HG02759 (cell line): ENCODE measurements at regions not wholly inside any gene's neighbourhood (a gene's known extent, or its start where the extent isn't known, plus 50 kb on each side); places are given as distances from the start of the nearest gene placed in this dataset.

ENCODE experiments used
- ATAC-seq: cut with Tn5 transposase; IDR thresholded peaks from one replicate; pipeline ENCODE4 v1.9.1; 2021; ENCODE audit warnings: mild to moderate bottlenecking, moderate library complexity; ENCODE audit not compliant: unreplicated experiment

- ATAC-seq: no peak
Observed at GRCh38 chr6:141688916-141689315, 443.8 kb upstream of the GJE1 start.

GRCh38 chr6:141685416-141685815 is 447.3 kb upstream of the GJE1 start:
- no peak for ATAC-seq

DNA sequence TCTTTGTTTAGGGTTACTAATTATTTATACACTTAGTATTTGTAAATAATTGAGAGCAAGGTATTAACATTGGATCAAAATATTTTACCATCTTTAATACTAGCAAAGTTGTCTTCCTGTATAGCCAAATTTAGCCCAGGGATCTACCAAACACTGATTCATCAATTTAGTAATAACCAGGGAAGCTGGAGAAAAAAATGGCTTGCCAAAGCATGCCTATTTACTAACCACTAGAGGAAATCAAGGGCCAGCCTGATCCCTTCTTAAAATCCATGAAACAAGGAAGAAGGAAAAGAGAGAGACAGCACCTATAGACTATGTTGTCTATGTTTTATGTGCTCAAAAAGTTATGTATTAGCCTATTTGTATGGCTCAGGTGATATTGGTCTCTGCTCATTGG is 450.3 kb upstream of the GJE1 start:
- no peak for ATAC-seq

- ATAC-seq: peak; percentile 77
Observed at GRCh38 chr6:141677598-141678211, 455.0 kb upstream of the GJE1 start.

DNA sequence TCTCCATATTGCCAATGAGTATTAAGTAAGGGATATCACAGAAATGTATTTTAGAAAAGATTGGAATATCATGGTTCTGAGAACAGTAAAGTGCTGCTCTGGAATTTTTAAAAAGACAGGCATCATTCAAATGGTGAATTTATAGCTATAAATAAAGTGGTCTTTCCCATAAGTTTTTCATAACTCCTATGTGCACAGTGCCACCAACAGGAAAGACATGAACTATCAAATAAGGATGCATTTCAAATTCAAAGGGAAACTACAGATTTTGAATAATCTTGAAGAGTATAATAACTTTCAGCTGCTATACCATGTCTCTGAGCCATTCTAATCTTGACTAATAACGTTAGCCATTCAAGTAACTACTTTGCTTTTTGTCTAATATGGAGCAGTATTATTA is 456.8 kb upstream of the GJE1 start:
- ATAC-seq: no peak

GRCh38 chr6:141669141-141669540 is 463.6 kb upstream of the GJE1 start:
- ATAC-seq: no peak

DNA sequence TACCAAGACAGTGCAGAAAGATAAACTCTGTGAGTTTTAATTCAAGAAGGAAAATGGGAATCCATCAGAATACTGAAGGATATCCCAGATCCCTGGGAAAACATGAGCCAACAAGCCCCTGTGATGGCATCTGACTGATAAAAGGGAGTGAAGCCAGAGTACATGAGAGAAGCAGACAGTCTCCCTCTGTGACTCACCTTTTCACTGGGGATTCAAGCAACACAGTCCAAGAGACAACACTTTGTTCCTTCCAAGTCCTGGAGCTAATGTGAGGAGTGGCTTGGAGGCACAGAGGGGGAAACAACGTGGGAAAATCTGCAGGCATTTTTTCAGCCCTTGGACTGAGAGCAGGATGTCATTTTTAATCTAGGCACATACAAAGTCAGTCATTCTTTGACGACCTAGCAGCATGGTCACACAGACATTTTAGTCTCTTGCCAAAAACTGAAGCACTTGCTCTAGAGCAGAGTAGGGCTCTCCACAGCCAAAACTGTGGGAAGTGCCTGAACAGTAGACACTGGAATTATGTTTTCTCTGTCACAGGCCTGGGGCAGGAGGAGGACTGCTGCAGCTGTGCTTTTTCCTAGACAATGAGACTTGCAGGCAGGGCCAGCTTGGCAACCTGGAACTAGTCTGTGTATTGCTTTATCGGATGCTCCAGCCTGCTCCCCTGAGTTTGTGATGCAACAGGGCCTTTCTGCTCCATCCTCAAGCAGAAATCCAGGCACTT is 465.0 kb upstream of the GJE1 start:
- no peak for ATAC-seq

DNA sequence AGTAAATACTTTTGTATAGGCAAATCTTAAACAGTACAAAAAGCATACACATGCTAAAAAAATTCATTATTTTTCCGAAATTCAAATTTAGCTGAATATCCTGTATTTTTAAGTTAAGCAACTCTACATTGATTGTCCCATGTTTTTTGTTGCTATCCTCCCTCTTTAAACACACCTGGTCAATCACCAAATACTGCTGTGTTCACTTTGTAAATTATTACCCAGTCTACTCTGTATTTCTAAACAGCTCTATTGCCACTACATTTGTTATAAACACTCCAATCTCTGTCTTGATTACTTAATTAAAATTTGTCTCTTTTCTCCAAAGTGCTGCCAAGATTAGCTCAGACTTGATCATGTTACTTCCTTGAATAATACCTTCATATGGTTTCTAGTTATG is 466.5 kb upstream of the GJE1 start:
- ATAC-seq: no peak

DNA sequence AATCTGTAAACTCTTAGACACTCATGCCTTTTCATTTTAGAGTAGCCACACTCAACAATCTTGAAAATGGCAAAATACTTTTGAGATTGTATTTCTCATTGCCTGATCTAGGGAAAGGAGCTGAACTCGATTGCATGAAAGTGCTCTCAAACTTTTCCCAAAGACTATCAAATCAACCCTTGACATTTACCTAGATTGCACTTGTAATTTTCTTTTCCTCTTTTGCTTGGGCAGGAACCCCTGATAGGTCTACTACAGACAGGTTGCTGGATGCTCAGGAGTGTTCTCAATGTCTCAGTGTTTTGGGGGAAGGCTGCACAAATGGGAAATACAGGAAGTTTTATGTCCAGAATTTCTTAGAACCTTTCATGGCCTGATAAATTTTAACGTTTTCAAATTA is 468.0 kb upstream of the GJE1 start:
- ATAC-seq: no peak

DNA sequence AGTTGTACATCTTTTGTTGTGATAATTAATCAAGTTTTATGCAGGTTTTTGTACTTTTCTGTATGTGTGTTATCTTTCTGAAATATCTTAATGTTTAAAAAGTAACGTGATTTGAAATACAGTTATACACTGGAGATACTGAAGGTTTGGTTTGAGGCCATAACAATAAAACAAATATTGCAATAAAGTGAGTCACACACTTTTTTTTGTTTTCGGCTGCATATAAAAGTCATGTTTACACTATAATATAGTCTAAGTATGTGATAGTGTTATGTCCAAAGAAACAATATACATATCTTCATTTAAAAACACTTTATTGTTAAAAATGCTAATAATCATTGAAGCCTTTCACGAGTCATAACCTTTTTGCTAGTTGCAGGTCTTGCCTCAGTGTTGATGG is 473.1 kb upstream of the GJE1 start:
- no peak for ATAC-seq

DNA sequence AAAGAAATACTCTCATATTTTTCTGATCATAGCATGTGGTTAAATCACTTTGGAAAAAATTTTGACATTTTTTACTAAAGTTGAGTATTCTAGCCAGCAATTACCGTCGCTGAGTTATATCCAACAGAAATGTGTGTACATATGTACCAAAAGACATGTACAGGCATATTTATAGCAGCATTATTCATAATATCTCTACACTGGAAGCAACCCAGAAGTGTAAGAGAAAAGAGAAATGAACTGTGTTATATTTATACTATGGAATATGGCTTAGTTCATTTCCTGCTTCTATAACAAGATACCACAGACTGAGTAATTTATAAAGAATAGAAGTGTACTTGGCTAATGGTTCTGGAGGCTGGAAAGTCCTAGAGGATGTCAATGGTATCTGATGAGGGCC is 474.0 kb upstream of the GJE1 start:
- ATAC-seq: no peak

DNA sequence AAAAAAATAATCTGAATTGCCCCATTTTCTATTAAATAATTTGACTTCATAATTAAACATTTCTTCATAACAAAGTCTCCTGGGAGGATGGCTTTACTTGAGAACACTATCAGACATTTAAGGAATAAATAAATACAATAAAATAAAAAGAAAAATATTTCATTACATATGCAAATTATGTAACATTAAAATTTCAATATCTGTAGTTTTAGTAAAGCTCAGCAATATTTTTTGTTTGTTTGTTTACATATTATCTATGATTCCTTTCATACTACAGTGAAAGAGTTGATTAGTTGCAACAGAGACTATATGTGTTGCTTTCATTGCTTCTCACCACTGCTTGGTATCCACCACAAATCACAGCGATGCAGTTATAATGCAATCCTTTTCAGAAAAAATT is 474.9 kb upstream of the GJE1 start:
- no peak for ATAC-seq

DNA sequence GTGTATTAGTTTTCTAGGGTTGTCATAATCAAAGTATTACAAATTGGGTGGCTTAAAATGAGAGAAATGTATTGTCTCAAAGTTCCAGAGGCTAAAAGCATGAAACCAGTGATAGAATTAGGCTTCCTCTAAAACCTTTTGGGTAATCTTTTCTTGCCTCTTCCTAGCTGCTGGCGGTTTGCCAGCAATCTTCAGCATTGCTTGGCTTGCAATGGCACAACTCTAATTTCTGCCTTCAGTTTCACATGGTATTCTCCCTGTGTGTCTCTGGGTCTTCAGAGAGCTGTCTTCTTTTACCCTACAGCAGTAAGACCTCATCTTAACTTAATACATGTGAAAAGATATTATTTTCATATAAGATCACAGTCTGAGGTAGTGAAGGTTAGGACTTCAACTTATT is 479.1 kb upstream of the GJE1 start:
- no peak for ATAC-seq

GRCh38 chr6:141641951-141642350 is 490.8 kb upstream of the GJE1 start:
- no peak for ATAC-seq

- ATAC-seq: no peak
Observed at GRCh38 chr6:141641406-141641805, 491.3 kb upstream of the GJE1 start.

DNA sequence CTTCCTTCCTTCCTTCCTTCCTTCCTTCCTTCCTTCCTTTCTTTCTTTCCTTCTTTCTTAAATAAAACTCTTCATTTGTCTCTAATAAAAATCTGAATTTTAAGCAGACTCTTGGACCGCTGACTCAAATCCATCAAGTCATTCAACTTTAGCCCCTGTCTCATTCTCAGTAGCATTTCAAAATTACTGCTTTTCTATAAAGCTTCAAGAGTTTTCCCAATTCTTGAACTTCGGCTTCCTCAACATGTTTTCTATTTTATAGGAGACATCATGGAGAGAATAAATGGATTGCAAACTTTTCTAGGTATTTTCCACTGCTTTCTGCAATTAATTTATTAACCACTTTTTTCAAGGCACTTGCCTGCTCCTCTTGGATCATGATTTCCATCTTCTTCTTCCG is 497.1 kb upstream of the GJE1 start:
- ATAC-seq: no peak

DNA sequence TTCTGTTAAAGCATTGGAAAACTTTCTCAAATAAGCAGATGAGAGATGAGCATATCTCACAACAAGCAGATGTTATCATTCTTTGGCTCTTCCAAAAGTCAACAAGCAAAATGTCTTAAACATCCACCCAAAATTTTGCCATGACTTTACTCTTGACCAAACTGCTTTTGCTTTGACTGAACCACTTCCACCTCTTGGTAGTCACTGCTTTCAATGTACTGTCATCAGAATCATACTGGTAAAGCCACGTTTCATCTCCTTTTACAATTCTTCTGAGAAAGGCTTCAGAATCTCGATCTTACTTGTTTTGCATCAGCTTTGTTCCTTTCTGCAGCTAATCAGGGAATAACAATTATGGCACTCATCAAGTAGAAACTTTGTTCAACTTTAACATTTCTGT is 498.5 kb upstream of the GJE1 start:
- ATAC-seq: no peak

GRCh38 chr6:141624301-141624700 is 508.4 kb upstream of the GJE1 start:
- no peak for ATAC-seq

DNA sequence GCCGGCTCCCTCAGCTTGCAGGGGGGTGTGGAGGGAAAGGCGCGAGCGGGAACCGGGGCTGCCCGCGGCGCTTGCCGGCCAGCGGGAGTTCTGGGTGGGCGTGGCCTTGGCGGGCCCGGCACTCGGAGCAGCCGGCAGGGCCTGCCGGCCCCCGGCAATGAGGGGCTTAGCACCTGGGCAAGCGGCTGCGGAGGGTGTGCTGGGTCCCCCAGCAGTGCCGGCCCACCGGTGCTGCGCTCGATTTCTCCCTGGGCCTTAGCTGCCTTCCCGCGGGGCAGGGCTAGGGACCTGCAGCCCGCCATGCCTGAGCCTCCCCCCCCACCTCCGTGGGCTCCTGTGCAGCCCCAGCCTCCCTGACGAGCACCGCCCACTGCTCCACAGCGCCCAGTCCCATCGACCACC is 514.5 kb upstream of the GJE1 start:
- no peak for ATAC-seq

- ATAC-seq: peak; percentile 42
Observed at GRCh38 chr6:141610741-141611140, 522.0 kb upstream of the GJE1 start.

DNA sequence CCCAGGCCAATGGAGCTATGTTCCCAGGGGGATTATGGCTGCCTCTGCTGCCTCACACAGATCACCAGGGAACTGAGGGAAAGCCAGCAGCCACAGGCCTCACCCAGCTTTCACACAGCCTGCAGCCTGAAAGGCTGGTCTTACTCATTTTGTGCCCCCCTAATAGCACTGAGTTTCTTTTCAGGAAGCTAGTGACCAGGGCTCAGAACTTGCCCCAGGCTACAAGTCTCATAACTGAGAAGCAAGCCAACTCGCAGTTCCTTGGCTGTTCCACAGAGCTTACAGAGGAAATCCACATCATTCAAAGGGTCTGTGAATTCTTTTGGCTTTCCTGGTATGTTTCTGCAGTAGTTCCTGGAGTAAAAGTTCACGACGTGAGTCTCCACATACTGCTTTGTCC is 524.8 kb upstream of the GJE1 start:
- ATAC-seq: no peak

GRCh38 chr6:141598487-141598886 is 534.2 kb upstream of the GJE1 start:
- no peak for ATAC-seq

DNA sequence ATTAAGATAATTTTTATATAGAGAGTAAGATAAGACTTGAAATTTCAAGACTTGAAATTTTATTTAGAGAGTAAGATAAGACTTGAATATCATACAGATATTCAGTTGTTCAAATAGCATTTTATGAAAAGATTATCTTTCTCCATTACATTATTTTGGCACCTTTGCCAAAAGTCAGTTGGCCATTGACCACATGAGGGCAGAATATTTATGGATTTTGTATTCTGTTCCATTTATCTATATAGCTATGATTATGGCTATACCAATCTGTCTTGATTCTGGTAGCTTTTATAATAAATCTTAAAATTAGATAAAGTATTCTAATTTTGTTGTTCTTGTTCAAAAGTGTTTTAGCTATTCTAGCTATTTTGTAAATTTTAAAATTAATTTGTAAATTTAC is 537.9 kb upstream of the GJE1 start:
- ATAC-seq: no peak
